ENCODE measurements at regions not wholly inside any gene's neighbourhood (a gene's known extent, or its start where the extent isn't known, plus 50 kb on each side); places are given as distances from the start of the nearest gene placed in this dataset.

GRCh38 chr22:48261706-48262105 is 1499.3 kb downstream of the TBC1D22A start:
- no peak for DNase-seq (ENCODE audit: low read depth in 2 of 3, low spot score in 2 of 3)

- no peak for DNase-seq (ENCODE audit: low read depth in 2 of 3, low spot score in 2 of 3)
Observed at GRCh38 chr22:48261048-48261621, 1498.7 kb downstream of the TBC1D22A start.

- DNase-seq (ENCODE audit: low read depth in 2 of 3, low spot score in 2 of 3): no peak
Observed at GRCh38 chr22:48259991-48260670, 1497.7 kb downstream of the TBC1D22A start.

DNA sequence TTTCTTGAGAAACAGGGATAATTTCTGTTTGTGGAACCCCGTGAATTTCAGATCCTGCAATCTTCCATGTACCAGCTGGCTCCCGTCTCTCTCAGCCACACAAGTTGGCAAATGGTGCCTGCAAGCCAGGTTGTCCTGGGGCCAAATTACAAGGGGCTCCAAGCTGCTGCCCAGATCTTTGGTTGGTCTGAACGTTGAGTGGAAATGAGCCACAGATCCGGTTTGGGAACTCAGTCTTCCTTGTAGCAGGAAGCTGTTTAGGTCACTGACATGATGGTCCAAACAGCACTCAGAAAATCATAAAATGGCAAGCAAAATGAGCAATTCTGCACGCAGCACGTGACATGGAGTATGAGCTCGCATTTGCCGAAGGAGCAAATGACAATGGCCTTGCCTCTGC is 1496.4 kb downstream of the TBC1D22A start:
- DNase-seq (ENCODE audit: low read depth in 2 of 3, low spot score in 2 of 3): no peak

- no peak for DNase-seq (ENCODE audit: low read depth in 2 of 3, low spot score in 2 of 3)
Observed at GRCh38 chr22:48258064-48258701, 1495.7 kb downstream of the TBC1D22A start.

GRCh38 chr22:48257685-48258055 is 1495.2 kb downstream of the TBC1D22A start:
- DNase-seq (ENCODE audit: low read depth in 2 of 3, low spot score in 2 of 3): no peak

DNA sequence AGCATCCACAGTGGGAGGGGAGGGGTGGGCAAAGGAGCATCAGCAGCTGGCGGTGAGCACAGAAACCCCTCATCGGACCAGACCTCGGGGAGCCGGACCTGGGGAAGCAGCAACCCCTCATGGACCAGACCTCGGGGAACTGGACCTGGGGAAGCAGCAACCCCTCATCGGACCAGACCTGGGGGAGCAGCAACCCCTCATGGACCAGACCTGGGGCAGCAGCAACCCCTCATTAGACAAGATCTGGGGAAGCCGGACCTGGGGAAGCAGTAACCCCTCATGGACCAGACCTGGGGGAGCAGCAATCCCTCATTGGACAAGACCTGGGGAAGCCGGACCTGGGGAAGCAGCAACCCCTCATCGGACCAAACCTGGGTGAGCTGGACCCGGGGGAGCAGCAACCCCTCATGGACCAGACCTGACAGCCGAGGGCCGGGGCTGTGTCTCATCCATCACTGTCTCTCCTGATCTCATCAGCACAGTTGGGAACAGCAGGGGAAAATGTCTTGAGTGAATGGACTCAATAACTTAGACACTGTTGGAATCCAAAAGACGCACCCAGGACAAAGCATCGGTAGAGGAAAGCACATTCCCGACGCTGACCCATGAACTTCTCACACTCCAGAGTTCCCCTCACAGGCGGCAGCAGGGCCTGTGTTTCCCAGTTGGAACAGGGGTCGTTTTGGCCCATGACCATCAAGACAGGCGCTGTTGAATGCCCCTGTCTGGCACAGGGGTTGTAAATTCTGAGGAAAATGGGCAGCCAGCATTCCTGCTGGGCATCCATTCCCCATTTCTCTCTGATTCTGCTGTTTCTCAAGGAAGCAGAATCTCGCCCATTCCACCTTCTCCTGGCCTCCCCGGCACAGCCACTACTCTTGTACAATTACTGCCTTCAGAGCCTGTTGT is 1494.6 kb downstream of the TBC1D22A start:
- no peak for DNase-seq (ENCODE audit: low read depth in 2 of 3, low spot score in 2 of 3)

GRCh38 chr22:48256041-48256739 is 1493.7 kb downstream of the TBC1D22A start:
- no peak for DNase-seq (ENCODE audit: low read depth in 2 of 3, low spot score in 2 of 3)

- no peak for DNase-seq (ENCODE audit: low read depth in 2 of 3, low spot score in 2 of 3)
Observed at GRCh38 chr22:48254311-48254873, 1491.9 kb downstream of the TBC1D22A start.

GRCh38 chr22:48253573-48253972 is 1491.1 kb downstream of the TBC1D22A start:
- no peak for DNase-seq (ENCODE audit: low read depth in 2 of 3, low spot score in 2 of 3)

GRCh38 chr22:48253136-48253535 is 1490.7 kb downstream of the TBC1D22A start:
- DNase-seq (ENCODE audit: low read depth in 2 of 3, low spot score in 2 of 3): no peak

GRCh38 chr22:48251629-48252028 is 1489.2 kb downstream of the TBC1D22A start:
- no peak for DNase-seq (ENCODE audit: low read depth in 2 of 3, low spot score in 2 of 3)

GRCh38 chr22:48250937-48251530 is 1488.6 kb downstream of the TBC1D22A start:
- no peak for DNase-seq (ENCODE audit: low read depth in 2 of 3, low spot score in 2 of 3)

DNA sequence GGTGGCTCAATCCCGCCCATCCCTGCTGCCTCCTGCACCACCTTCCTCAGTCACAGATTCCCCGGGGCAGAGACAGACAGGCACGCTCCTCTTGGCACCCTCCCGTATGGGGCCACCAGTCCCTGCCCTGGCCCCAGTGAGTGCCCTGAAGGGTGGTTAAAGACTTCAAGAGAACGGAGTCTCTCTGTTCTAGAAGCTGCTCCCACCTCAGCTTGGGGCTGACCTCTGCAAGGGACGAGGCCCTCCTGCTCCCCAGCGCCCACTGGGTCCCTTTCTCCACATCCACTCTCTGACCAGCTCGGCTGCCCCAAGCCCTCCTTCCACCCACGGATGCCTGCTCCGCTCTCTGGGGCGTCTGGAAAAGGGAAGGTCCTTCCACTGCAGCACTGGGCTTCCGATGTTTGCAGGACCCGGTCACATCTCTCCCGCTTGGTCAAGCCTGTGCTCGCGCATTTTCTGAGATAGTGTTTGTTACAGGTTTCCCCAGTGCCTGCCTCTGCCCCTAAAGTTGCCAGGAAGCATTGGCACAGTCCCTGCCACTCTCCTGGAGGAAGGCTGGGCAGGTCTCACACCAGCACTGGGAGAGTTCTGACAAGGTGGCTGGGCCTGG is 1487.9 kb downstream of the TBC1D22A start:
- no peak for DNase-seq (ENCODE audit: low read depth in 2 of 3, low spot score in 2 of 3)

- no peak for DNase-seq (ENCODE audit: low read depth in 2 of 3, low spot score in 2 of 3)
Observed at GRCh38 chr22:48249713-48250268, 1487.3 kb downstream of the TBC1D22A start.

- no peak for DNase-seq (ENCODE audit: low read depth in 2 of 3, low spot score in 2 of 3)
Observed at GRCh38 chr22:48248901-48249455, 1486.5 kb downstream of the TBC1D22A start.

DNA sequence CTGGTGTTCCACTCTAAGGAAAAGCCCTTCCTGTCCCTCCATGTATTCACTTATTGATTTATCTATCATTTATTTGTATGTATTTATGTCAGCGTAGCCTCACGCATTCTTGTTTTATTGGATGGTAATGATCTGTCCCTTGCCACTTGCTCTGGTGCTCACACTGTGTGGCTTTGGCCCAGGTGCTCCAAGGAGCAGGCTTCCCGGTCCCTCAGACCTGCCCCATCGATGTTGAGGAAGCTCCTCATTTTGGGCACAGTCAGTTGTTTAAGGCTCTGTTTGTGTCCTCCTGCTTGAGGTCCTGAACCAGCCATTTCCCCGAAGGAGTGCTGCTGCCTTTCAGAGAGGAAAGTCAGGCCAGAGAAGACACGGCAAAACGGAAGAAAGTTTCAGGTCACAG is 1485.4 kb downstream of the TBC1D22A start:
- DNase-seq (ENCODE audit: low read depth in 2 of 3, low spot score in 2 of 3): no peak

- DNase-seq (ENCODE audit: low read depth in 2 of 3, low spot score in 2 of 3): no peak
Observed at GRCh38 chr22:48245196-48245485, 1482.7 kb downstream of the TBC1D22A start.

Measured in hematopoietic multipotent progenitor cell (in vitro differentiated cells).